A673 (cell line): ENCODE measurements at regions not wholly inside any gene's neighbourhood (a gene's known extent, or its start where the extent isn't known, plus 50 kb on each side); places are given as distances from the start of the nearest gene placed in this dataset.

Experiments used
- CTCF ChIP-seq: fragments of 300-800, 200-600 bp; sonication (generic); conservative IDR thresholded peaks from 2 replicates; pipeline ENCODE4 v1.5.1; 2017; ENCODE audit warnings: low read depth, mild to moderate bottlenecking, antibody characterized with exemption, low read length, moderate library complexity, mixed read lengths
- EZH2 ChIP-seq: fragments of 200-600 bp; sonication (generic); IDR thresholded peaks from 2 replicates; pipeline ENCODE4 v1.6.1; 2017; ENCODE audit warnings: borderline replicate concordance, low read depth, mild to moderate bottlenecking, mixed read lengths, antibody characterized with exemption, low read length; ENCODE audit not compliant: poor library complexity, severe bottlenecking

- no peak for TF ChIP-seq CTCF
- TF ChIP-seq EZH2 = no peak
Observed at GRCh38 chr21:38897532-38898421, 92.0 kb downstream of the ETS2 start.
